NT2/D1 (cell line): ENCODE measurements at regions not wholly inside any gene's neighbourhood (a gene's known extent, or its start where the extent isn't known, plus 50 kb on each side); places are given as distances from the start of the nearest gene placed in this dataset.
"Not testable (repeated sequence)": the region's sequence is repeated elsewhere in the genome, so short reads cannot be mapped to it uniquely, and the experiment has no call there.

Source experiments
- DNase-seq: peaks from one replicate; pipeline ENCODE4 v3.0.0-alpha.2; 2011; ENCODE audit warnings: low read depth, low spot score
- H3K27me3 ChIP-seq: 2 replicates; pipeline ENCODE4 v1.6.0; 2011; ENCODE audit warnings: mild to moderate bottlenecking; ENCODE audit not compliant: insufficient read length, insufficient read depth
- H3K36me3 ChIP-seq: 2 replicates; pipeline ENCODE4 v1.6.1; 2011; ENCODE audit warnings: mild to moderate bottlenecking, low read length, mixed read lengths; ENCODE audit not compliant: insufficient read depth, insufficient read length
- H3K4me1 ChIP-seq: 2 replicates; pipeline ENCODE4 v1.5.1; 2011; ENCODE audit not compliant: insufficient read depth, insufficient read length
- H3K4me3 ChIP-seq: 2 replicates; pipeline ENCODE4 v1.5.1; 2011; ENCODE audit warnings: low read depth; ENCODE audit not compliant: insufficient read length
- H3K9ac ChIP-seq: 2 replicates; pipeline ENCODE4 v1.6.0; 2011; ENCODE audit warnings: low read depth; ENCODE audit not compliant: insufficient read length
- H3K9me3 ChIP-seq: 2 replicates; pipeline ENCODE4 v1.5.1; 2011; ENCODE audit warnings: mild to moderate bottlenecking, low read length; ENCODE audit not compliant: insufficient read depth
- SUZ12 ChIP-seq: IDR thresholded peaks from 2 replicates; pipeline ENCODE4 v1.6.1; 2011; ENCODE audit not compliant: insufficient read length, insufficient read depth; ENCODE audit errors: extremely low read depth
- YY1 ChIP-seq: IDR thresholded peaks from 2 replicates; pipeline ENCODE4 v1.6.1; 2011; ENCODE audit not compliant: insufficient read length, insufficient read depth
- ZNF274 ChIP-seq: IDR thresholded peaks from 2 replicates; pipeline ENCODE4 v1.6.1; 2011; ENCODE audit warnings: mild to moderate bottlenecking, low read depth, low read length

GRCh38 chr4:89492581-89493071 is 185.0 kb upstream of the GPRIN3 start:
- H3K9me3 ChIP-seq = no peaks in the 10 kb centered on the region
- TF ChIP-seq SUZ12 (no peak), YY1 (no peak), ZNF274 (no peak)
- no peaks in the 10 kb centered on the region for H3K36me3 ChIP-seq
- H3K4me3 ChIP-seq = no peak overlapping the region
- H3K4me1 ChIP-seq = no peaks in the 10 kb centered on the region
- H3K9ac ChIP-seq = no peak overlapping the region
- DNase-seq = no peak
- no peaks in the 10 kb centered on the region for H3K27me3 ChIP-seq

DNA sequence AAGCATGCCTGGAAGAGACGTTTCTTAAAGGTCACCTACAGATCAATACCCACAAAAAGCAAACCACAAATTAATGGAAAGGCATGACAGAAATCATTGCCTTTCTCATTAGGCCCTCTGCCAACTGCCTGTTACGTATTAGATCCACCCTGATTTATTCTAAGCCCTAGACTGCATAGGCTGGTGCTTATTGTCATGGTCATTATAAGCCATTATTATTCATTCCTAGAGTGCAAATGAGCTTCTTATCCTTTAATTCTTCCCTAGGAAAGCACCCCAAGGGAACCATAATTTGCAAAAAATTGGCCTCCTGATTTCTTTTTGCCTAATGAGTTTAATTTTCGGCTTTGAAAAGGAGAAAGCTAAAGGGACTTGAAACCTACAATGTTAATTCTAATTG is 184.2 kb upstream of the GPRIN3 start:
- DNase-seq = peak; percentile 20
- Histone ChIP-seq H3K4me1 (no peaks in the 10 kb centered on the region), H3K4me3 (no peak overlapping the region), H3K9me3 (no peaks in the 10 kb centered on the region), H3K27me3 (no peaks in the 10 kb centered on the region), H3K36me3 (no peaks in the 10 kb centered on the region), H3K9ac (no peak overlapping the region)
- TF ChIP-seq YY1 (no peak), ZNF274 (no peak), SUZ12 (no peak)

DNA sequence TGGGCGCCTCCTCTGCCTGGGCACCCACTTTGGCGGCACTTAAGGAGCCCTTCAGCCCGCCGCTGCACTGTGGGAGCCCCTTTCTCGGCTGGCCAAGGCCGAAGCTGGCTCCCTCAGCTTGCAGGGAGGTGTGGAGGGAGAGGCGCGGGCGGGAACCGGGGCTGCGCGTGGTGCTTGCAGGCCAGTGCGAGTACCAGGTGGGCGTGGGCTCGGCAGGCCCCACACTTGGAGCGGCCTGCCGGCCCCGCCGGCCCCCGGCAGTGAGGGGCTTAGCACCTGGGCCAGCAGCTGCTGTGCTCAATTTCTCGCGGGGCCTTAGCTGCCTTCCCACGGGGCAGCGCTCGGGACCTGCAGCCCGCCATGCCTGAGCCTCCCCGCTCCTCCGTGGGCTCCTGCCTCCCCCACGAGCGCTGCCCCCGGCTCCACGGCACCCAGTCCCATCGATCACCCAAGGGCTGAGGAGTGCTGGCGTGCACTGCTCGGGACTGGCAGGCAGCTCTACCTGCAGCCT is 182.4 kb upstream of the GPRIN3 start:
- H3K9me3 ChIP-seq, H3K4me1 ChIP-seq, H3K4me3 ChIP-seq, H3K9ac ChIP-seq, DNase-seq, H3K27me3 ChIP-seq, H3K36me3 ChIP-seq: not testable (repeated sequence)

DNA sequence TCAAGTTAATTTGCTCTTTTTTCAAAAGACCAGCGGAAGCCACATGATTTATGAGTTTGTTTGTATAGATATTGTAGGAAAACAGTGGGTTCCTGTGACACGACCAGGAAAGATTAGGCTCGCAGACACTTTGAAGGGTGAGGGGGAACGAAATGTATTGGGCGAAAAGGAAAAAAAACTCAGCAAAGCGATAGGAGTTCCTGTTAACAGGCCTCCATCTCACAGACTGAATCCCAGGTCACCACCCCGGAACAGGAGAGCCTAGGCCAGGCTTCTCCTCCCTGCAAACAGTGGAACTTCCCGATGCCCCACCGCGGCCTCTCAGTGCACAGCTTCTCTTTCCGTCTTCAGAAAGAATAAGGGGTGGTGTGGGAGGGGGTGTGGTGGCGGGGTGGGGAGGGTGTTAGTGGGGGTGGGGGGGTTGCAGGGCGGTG is 181.8 kb upstream of the GPRIN3 start:
- Histone ChIP-seq H3K4me1 (no peaks in the 10 kb centered on the region), H3K27me3 (no peaks in the 10 kb centered on the region), H3K9ac (no peak overlapping the region), H3K9me3 (no peaks in the 10 kb centered on the region), H3K4me3 (no peak overlapping the region), H3K36me3 (no peaks in the 10 kb centered on the region)
- DNase-seq = no peak
- TF ChIP-seq YY1 (no peak), ZNF274 (no peak), SUZ12 (no peak)

- no peaks in the 10 kb centered on the region for H3K36me3 ChIP-seq
- DNase-seq = no peak
- H3K27me3 ChIP-seq = no peaks in the 10 kb centered on the region
- no peak overlapping the region for H3K4me3 ChIP-seq
- TF ChIP-seq YY1 = no peak
- TF ChIP-seq ZNF274 = no peak
- TF ChIP-seq SUZ12 = no peak
- H3K9ac ChIP-seq = no peak overlapping the region
- H3K4me1 ChIP-seq = no peaks in the 10 kb centered on the region
- no peaks in the 10 kb centered on the region for H3K9me3 ChIP-seq
These were observed 181.1 kb upstream of the GPRIN3 start for GRCh38 chr4:89488736-89489135.

DNA sequence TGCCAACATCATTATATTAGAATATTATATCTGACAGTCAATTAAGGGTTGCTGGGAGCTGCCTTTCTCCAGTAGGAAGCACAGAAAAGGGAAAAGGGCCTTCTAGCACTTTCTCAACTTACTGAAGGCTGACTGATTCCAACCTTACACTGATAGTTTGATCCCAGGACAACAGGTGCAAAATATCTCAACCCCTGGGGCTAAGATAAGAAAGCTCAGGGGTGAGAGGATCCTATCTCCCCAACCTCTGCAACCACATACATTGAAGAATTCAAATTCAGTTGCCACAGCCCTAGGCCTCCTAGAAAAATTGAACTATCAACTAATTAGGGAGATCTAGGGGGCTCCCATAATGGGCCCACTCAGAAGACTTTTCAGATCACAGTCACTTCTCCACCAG is 179.1 kb upstream of the GPRIN3 start:
- no peak for DNase-seq
- Histone ChIP-seq H3K36me3 (no peaks in the 10 kb centered on the region), H3K4me1 (no peaks in the 10 kb centered on the region), H3K9ac (no peak overlapping the region), H3K9me3 (no peaks in the 10 kb centered on the region), H3K4me3 (no peak overlapping the region), H3K27me3 (no peaks in the 10 kb centered on the region)
- TF ChIP-seq SUZ12 (no peak), YY1 (no peak), ZNF274 (no peak)

GRCh38 chr4:89486042-89486441 is 178.4 kb upstream of the GPRIN3 start:
- no peaks in the 10 kb centered on the region for H3K27me3 ChIP-seq
- TF ChIP-seq SUZ12 (no peak), YY1 (no peak), ZNF274 (no peak)
- no peaks in the 10 kb centered on the region for H3K9me3 ChIP-seq
- no peaks in the 10 kb centered on the region for H3K36me3 ChIP-seq
- no peak for DNase-seq
- no peak overlapping the region for H3K4me3 ChIP-seq
- no peaks in the 10 kb centered on the region for H3K4me1 ChIP-seq
- H3K9ac ChIP-seq = no peak overlapping the region

DNA sequence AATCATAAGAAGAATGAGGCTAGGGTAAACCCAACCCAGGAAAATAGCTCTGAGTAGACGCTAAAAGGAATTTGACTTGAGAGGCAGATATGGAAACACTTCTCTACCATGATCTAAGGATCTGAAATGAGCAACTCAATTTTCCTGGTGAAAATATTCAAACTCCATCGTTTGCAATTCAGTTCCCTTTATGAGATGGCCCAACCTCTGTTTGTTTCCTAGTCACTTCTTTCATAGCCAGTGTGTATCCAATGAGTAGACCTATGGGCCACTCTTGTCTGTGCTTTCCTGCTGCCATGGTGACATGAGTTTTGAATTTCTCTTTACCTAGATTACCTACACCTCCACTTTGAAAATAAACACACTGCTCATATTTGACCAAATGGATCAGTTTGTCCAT is 176.2 kb upstream of the GPRIN3 start:
- Histone ChIP-seq H3K9ac (no peak overlapping the region), H3K4me3 (no peak overlapping the region), H3K4me1 (no peaks in the 10 kb centered on the region), H3K27me3 (no peaks in the 10 kb centered on the region), H3K9me3 (no peaks in the 10 kb centered on the region), H3K36me3 (no peaks in the 10 kb centered on the region)
- DNase-seq = no peak
- TF ChIP-seq ZNF274 (no peak), SUZ12 (no peak), YY1 (no peak)
